Tibial artery (tissue), 4 donors: ENCODE measurements at regions not wholly inside any gene's neighbourhood (a gene's known extent, or its start where the extent isn't known, plus 50 kb on each side); places are given as distances from the start of the nearest gene placed in this dataset.
A peak's percentile ranks its signal among the peaks of the same experiment; 100 is the strongest.

ENCODE experiments used
- DNase-seq, 2 donors: peaks; one replicate each; pipeline ENCODE4 v3.0.0-alpha.2; 2019
- H3K27ac ChIP-seq, 2 donors: fragments of 200-600 bp; sonication (generic) in 1 of 2; 1 replicate in 1 of 2; 2 replicates in 1 of 2; pipeline ENCODE4 v1.5.1; 2018 to 2019; ENCODE audit warnings: mild to moderate bottlenecking in 1 of 2
- H3K27me3 ChIP-seq, 2 donors: fragments of 200-600 bp; sonication (generic) in 1 of 2; one replicate each; pipeline versions ENCODE4 v1.5.1 to v1.6.0; 2016 to 2019
- H3K36me3 ChIP-seq, 3 donors: fragments of 200-600 bp; sonication (generic) in 2 of 3; one replicate each; pipeline ENCODE4 v1.5.1; 2016 to 2019; ENCODE audit warnings: mild to moderate bottlenecking in 2 of 3
- H3K4me1 ChIP-seq, 4 donors: fragments of 200-600 bp; sonication (generic) in 2 of 4; 1 replicate in 3 of 4; 2 replicates in 1 of 4; pipeline ENCODE4 v1.5.1; 2016 to 2019
- H3K4me3 ChIP-seq, 2 donors: fragments of 200-600 bp; sonication (generic) in 1 of 2; 1 replicate in 1 of 2; 2 replicates in 1 of 2; pipeline ENCODE4 v1.5.1; 2018 to 2019; ENCODE audit warnings: mild to moderate bottlenecking in 2 of 2
- H3K9me3 ChIP-seq, 3 donors: fragments of 200-600 bp; sonication (generic) in 1 of 3; one replicate each; pipeline ENCODE4 v1.5.1; 2016 to 2019
- intact Hi-C: fragments of 100-400 bp; cut with DNase I; formaldehyde crosslinking; loops from one replicate; pipeline ENCODE4 v1.15.0; 2023; ENCODE audit warnings: low total_unique reads
- TF ChIP-seq, protein P1 (sequence below), 2 experiments: fragments of 200-600 bp in 1 of 2; fragments of 450-650 bp in 1 of 2; IDR thresholded peaks; one replicate each; pipeline ENCODE4 v1.5.1; 2017 to 2019; ENCODE audit warnings: antibody characterized with exemption in 2 of 2, mild to moderate bottlenecking in 1 of 2, moderate library complexity in 1 of 2

DNA sequence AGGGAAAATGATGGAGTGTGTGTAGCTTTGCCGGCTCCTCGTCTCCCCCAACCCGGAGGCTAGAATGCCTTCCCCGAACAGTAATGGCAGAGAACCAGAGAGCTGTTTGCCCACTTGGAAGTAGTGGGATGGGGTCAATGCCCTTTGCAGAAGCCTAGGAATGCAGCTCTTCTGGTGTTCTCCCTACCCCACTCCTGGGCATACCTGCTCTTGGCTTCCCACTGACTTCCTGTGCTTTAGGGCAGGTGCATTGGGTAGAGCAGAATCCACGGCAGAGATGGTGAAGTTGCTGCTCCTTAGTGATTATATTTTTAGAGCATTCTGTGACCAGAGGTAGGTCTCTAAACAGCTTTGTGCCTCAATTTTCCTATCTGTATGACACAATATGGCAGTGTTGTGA, 134.6 kb downstream of the BOD1 start:
- DNase-seq, result no peak
- no peaks in the 10 kb centered on the region for H3K27me3 ChIP-seq
- no peaks in the 10 kb centered on the region for H3K36me3 ChIP-seq
- no peaks in the 10 kb centered on the region for H3K9me3 ChIP-seq
- intact Hi-C loops, result no loop called here
- TF ChIP-seq, protein P1, sequence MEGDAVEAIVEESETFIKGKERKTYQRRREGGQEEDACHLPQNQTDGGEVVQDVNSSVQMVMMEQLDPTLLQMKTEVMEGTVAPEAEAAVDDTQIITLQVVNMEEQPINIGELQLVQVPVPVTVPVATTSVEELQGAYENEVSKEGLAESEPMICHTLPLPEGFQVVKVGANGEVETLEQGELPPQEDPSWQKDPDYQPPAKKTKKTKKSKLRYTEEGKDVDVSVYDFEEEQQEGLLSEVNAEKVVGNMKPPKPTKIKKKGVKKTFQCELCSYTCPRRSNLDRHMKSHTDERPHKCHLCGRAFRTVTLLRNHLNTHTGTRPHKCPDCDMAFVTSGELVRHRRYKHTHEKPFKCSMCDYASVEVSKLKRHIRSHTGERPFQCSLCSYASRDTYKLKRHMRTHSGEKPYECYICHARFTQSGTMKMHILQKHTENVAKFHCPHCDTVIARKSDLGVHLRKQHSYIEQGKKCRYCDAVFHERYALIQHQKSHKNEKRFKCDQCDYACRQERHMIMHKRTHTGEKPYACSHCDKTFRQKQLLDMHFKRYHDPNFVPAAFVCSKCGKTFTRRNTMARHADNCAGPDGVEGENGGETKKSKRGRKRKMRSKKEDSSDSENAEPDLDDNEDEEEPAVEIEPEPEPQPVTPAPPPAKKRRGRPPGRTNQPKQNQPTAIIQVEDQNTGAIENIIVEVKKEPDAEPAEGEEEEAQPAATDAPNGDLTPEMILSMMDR (IDR thresholded peaks at IDR 0.05), result no peak
- no peak overlapping the region for H3K27ac ChIP-seq
- H3K4me1 ChIP-seq, result peaks cover 0 to 31% (median 16%) of the 10 kb centered on the region in 4 donors
- H3K4me3 ChIP-seq, result no peak overlapping the region

DNA sequence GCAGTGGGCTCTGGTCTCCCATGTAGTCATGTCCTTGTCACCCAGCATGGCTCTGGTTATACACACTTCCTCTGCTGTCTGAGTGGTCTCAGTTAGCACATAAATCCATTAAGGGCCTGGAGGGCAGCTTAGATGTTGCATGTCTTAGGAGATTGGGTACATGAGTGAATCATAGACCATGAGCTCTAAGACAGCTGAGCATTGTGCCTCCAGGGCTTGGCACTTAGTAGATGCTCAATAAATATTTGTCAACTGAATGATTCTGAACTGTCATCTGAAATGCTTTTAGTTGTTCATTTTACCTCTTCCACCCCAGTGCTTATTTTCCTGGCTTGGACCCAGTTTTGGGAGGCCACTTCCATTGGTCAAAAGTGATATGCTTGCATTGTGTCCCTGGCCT, 135.6 kb downstream of the BOD1 start:
- no peak overlapping the region for H3K4me3 ChIP-seq
- H3K27ac ChIP-seq, result no peak overlapping the region
- intact Hi-C loops, result no loop called here

DNA sequence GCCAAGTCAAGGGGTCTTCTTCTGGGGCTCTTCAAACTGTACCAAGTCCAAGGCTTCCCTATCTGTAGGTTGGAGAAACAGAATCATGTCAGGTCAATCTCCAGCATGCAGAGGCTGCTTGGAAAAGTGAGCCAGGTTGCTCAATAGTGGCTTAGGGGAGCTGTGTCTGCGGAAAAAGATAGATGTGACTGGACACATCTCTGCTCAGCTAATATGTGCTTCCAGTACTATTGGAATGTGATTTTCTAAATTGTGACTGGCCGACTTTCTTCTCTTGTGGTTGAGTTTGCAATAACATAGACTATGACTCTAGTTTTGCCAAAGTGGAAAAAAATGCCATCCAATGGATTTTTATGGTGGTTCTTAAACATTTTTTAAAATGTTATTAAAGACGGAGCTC, 136.7 kb downstream of the BOD1 start:
- H3K4me1 ChIP-seq, result peaks cover 0 to 34% (median 19%) of the 10 kb centered on the region in 4 donors

More for the DNA sequence above, 135.6 kb downstream of the BOD1 start:
- H3K27me3 ChIP-seq, result no peaks in the 10 kb centered on the region
- H3K9me3 ChIP-seq, result no peaks in the 10 kb centered on the region
- peaks cover 0 to 23% (median 16%) of the 10 kb centered on the region in 4 donors for H3K4me1 ChIP-seq
- DNase-seq, result no peak
- H3K36me3 ChIP-seq, result no peaks in the 10 kb centered on the region
- TF ChIP-seq, protein P1 (IDR thresholded peaks at IDR 0.05), result no peak

DNA sequence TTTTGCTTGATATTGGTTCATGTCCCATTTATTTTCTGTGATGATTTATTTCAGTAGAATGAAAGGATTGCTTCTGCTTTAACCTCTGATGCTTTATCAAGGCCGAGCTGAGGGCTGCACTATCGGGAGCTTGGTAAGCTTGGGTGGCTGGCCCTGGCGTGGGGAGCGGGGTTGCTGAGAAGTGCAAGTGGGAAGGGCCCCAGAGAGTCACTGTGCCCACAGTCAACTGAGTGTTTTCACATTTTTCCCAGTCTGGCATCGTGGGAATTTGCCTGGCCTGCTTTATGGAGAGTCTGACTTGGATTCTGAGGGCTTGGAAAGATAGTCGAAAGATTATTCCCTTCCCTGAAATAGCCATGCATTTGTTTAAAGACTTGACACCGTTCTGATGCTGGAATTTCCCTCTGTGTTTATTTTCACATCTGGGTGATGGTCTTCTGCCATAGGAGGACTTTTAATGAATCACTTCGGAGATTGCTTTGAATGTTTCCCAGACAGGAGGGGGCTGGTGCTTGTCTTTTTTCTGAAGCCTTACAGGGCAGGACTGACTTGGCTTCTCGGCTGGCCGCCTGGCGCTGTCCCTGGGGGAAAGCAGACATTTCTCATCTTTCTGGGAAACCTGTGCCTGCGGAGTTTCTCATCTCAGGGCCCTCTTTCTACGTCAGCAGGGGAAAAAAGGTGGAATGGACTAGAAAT, 139.0 kb downstream of the BOD1 start:
- intact Hi-C loops, result no loop called here
- H3K36me3 ChIP-seq, result no peaks in the 10 kb centered on the region
- H3K4me3 ChIP-seq, result peak overlapping the region in 1 of 2 donors; percentile 1
- peak overlapping the region; percentile 81 to 85 for H3K27ac ChIP-seq
- H3K9me3 ChIP-seq, result no peaks in the 10 kb centered on the region
- peaks cover 0 to 56% (median 36%) of the 10 kb centered on the region in 4 donors for H3K4me1 ChIP-seq
- TF ChIP-seq, protein P1 (IDR thresholded peaks at IDR 0.05), result no peak
- DNase-seq, result peak in 1 of 2 donors; percentile 80
- no peaks in the 10 kb centered on the region for H3K27me3 ChIP-seq

More for the DNA sequence above, 136.7 kb downstream of the BOD1 start:
- no peaks in the 10 kb centered on the region for H3K36me3 ChIP-seq
- DNase-seq, result no peak
- no peaks in the 10 kb centered on the region for H3K9me3 ChIP-seq
- TF ChIP-seq, protein P1 (IDR thresholded peaks at IDR 0.05), result no peak
- no peak overlapping the region for H3K4me3 ChIP-seq
- H3K27ac ChIP-seq, result peak overlapping the region in 1 of 2 donors; percentile 85
- intact Hi-C loops, result no loop called here
- no peaks in the 10 kb centered on the region for H3K27me3 ChIP-seq

DNA sequence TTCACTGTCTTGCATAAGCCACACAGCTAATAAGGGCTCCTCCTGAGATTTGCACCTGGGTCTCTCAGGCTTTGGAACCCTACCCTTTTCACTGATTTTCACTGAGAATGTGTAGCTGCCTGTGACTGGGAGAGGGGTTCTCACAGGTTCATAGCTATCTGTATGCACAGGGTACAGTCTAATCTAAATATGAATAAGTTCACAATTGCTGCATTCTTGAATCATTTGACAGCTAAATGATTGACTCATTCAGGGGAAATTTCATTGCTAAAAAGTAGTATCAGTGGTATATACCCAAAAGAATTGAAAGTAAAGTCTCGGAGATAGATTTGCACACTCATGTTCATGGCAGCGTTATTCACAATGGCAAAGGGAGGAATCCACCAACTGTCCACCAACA, 140.7 kb downstream of the BOD1 start:
- peak overlapping the region; percentile 85 to 86 for H3K27ac ChIP-seq
- no peaks in the 10 kb centered on the region for H3K9me3 ChIP-seq
- DNase-seq, result no peak
- H3K27me3 ChIP-seq, result no peaks in the 10 kb centered on the region
- no peaks in the 10 kb centered on the region for H3K36me3 ChIP-seq
- intact Hi-C loops, result no loop called here
- TF ChIP-seq, protein P1 (IDR thresholded peaks at IDR 0.05), result no peak
- no peak overlapping the region for H3K4me3 ChIP-seq
- H3K4me1 ChIP-seq, result peaks cover 0 to 70% (median 47%) of the 10 kb centered on the region in 4 donors
